ENCODE measurements at regions not wholly inside any gene's neighbourhood (a gene's known extent, or its start where the extent isn't known, plus 50 kb on each side); places are given as distances from the start of the nearest gene placed in this dataset.
"Not testable (repeated sequence)": the region's sequence is repeated elsewhere in the genome, so short reads cannot be mapped to it uniquely, and the experiment has no call there.

GRCh38 chr3:168975576-168975975 is 687.9 kb downstream of the MECOM start:
- no peak for FAIRE-seq

GRCh38 chr3:168974617-168975403 is 688.7 kb downstream of the MECOM start:
- no peak for FAIRE-seq

DNA sequence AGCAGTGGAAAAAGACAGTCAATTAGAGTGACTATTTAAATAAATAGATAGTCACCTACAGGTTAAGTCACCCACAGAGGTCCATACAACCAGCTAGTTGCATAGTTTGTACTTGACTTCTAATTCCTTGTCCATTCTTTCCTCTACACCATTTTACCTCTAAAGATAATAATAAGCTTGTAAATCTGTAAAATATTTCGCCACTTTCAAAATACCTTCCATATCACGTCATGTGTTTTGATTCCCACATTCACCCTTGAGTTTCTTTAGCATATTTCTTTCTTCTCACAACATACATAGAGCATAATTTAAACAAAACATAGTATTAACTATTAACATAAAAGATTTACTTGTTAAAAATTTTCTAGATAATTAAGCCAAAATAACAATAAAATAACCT is 689.6 kb downstream of the MECOM start:
- FAIRE-seq: no peak

GRCh38 chr3:168973206-168973605 is 690.3 kb downstream of the MECOM start:
- FAIRE-seq: no peak

DNA sequence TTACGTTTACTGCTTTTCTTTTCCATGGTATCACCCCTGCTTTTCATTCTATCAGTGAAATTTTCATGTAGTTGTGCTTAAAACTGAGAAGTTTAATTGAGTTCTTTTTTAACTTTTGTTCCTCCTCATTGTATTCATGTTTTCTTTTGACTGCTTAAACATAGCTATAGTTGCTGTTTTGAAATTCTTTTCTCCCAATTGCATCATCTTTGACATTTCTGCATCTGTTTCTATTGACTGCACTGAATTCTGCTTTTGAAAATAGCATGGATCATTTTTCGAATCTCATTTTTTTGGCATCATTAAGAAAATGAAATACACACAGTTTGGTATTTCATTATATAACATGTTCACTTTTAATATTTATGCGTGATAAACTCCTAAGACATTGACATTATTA is 694.9 kb downstream of the MECOM start:
- FAIRE-seq: no peak

GRCh38 chr3:168964736-168965135 is 698.8 kb downstream of the MECOM start:
- no peak for FAIRE-seq

DNA sequence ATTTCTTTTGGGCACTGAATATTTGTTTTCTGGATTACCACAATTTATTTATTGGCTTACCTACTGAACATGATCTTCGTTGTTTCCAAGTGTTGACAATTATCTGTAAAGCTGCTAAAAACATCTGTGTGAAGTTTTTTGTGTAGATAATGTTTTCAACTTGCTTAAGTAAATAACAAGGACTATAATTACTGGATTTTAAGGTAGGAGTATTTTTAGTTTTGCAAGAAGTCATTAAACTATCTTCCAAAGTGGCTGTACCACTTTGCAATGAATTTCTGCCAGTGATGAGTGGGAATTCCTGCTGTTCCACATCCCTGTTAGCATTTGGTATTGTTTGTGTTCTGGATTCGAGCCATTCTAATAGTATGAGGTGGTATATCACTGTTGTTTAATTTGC is 702.2 kb downstream of the MECOM start:
- no peak for FAIRE-seq

GRCh38 chr3:168959731-168960130 is 703.8 kb downstream of the MECOM start:
- no peak for FAIRE-seq

DNA sequence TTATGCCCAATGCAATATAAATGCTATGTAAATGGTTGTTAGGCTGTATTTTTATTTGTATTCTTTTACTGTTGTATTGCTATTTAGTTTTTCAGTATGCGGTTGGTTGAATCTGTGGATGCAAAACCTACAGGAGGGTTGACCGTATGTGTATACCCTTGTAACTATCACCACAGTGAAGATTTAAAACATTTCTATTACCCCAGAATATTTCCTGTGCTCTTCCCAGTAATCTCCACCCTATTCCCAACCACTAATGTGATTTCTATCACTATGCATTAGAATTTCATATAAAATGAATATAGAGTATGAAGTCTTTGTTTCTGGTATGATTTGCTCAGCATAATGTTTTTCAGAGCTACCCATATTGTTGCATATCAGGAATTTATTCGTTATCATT is 705.0 kb downstream of the MECOM start:
- FAIRE-seq: no peak

- no peak for FAIRE-seq
Observed at GRCh38 chr3:168956076-168956475, 707.4 kb downstream of the MECOM start.

GRCh38 chr3:168952551-168952950 is 711.0 kb downstream of the MECOM start:
- no peak for FAIRE-seq

DNA sequence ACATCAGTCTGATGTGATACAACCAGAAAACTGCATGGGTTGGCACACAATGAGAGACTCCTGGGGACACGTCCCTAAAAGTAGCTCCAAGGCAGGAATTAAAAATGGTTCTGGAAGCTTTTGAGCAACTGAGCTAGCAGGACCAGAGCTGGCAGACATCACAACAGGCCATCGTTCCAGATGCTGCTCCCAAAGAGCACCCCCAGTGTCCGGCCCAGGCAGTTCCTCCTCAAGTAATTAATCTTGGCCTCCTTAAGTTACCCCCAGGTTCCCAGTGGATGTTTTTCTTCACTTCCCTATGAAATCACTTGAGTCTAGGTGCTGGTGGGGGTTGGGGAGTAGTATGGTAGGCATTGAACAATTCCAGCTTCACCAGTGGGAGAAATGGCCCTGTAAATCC is 711.6 kb downstream of the MECOM start:
- no peak for FAIRE-seq

GRCh38 chr3:168951368-168951767 is 712.1 kb downstream of the MECOM start:
- FAIRE-seq: no peak

GRCh38 chr3:168950622-168951021 is 712.9 kb downstream of the MECOM start:
- FAIRE-seq: no peak

DNA sequence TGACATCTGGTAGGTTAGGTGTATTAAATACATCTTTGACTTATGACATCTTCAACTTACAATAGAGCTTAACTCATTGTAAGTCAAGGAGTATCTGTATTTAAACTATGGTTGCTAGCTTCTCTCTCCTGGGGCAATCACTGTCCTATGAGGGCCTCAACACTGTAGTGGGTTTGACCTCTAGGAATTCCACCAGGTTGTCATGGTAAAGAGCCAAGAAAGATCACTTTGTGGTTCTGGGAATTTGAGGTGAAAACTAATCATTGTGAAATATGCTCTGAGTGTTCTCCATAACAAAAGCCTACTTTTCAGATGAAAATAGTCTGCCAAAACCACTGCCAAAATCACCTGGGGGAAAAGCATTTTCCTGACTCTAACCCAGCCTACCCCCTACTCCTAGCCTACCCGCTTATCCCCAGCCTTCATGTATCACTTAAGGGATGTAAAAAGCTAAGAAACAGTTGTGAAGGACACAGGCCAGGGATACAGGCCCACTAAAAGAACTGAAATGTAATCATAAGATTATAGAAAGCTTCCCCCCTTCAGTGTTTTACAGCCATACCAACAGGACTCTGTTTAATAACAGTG is 723.8 kb downstream of the MECOM start:
- no peak for FAIRE-seq

DNA sequence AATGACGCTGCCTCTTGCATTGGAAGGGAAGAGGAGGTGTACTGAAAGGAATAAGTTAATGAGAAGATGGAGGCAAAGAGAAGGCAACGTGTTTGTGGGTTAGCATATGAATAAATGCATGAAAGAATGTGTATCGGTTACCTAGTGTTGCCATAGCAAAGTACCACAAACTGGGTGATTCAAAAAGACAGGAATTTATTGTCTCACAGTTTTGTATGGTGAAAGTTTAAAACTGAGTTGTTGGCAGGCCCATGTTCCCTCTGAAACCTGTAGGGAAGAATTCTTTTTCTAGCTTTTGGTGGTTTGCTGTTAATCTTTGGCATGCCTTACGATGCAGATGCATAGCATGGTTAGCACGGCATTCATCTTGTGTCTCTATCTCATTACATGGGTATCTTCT is 729.9 kb downstream of the MECOM start:
- no peak for FAIRE-seq

- not testable (repeated sequence) for FAIRE-seq
Observed at GRCh38 chr3:168929997-168930396, 733.5 kb downstream of the MECOM start.

GRCh38 chr3:168926426-168926825 is 737.1 kb downstream of the MECOM start:
- FAIRE-seq: no peak

GRCh38 chr3:168925568-168925967 is 737.9 kb downstream of the MECOM start:
- FAIRE-seq: no peak

DNA sequence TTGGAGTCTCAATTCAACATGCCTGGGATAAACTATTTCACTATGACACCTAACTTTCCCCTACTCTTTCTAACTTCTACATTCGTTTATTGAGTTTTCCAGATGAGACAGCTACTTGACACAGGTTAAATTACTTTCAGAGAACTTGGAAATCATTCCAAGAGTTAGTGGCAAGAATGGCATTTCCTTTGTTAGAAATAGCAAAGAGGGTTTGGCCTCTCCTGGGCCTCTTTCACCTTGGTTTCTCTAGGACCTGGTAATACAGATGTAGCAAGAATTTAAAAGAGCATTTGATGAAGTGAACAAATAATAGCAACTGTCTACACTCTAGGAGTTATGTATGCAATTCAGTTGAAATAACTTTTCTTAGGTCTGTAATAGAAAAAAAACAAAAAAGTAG is 748.9 kb downstream of the MECOM start:
- no peak for FAIRE-seq

DNA sequence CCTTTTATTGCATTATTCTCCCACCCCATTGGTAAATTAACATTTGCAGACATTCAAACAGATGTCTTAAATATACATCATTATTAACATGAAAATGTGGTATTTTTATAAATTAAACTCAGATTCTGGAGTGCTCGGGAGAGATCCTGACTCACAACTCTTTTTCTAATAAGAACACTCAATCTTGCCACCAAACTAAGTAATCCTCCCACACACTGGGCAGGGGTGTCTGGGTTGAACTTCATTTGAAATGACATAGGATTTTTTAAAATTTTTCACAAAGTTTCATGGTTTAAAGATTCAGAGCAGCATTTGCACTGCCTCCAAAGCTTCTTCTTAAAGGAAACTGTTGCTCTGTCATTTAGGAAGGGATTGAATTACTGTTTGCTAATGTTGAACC is 754.3 kb downstream of the MECOM start:
- FAIRE-seq: no peak

- peak; percentile 83 for FAIRE-seq
Observed at GRCh38 chr3:168895419-168895818, 768.1 kb downstream of the MECOM start.

DNA sequence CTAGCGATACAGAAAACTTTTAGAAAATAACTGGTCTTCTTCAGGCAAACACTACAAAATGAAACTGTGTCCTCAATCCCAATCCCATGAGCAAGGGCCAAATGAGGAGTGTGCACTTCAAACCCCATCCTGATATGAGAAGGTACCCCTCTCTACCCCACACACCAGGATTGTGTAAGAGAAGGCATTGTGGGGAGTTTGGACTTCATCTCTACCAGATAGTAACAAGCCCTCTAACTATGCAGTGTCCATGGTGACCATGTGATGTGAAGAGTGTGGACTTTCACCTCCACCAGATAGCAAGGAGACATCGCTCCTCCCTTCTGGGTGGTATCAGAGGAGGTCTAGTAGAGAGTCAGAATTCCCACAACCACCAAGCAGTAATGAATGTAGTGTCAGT is 769.3 kb downstream of the MECOM start:
- FAIRE-seq: no peak

GRCh38 chr3:168889666-168890065 is 773.8 kb downstream of the MECOM start:
- FAIRE-seq: no peak

- no peak for FAIRE-seq
Observed at GRCh38 chr3:168888781-168889180, 774.7 kb downstream of the MECOM start.
